ENCODE measurements at regions not wholly inside any gene's neighbourhood (a gene's known extent, or its start where the extent isn't known, plus 50 kb on each side); places are given as distances from the start of the nearest gene placed in this dataset.

GRCh38 chrX:36583674-36584073 is 424.5 kb upstream of the FAM47C start:
- no peak overlapping the region for H3K4me3 ChIP-seq (ENCODE audit: low read depth, poor library complexity, severe bottlenecking)
- DNase-seq (ENCODE audit: low spot score in 2 of 2), result no peak
- intact Hi-C loops (cut with DNase I; ENCODE audit: low total_unique reads), result no loop called here
- 57 to 75% methylated on average over 5 to 6 of the region's 6 CpGs for WGBS, 2 donors
- TF ChIP-seq POLR2A (IDR thresholded peaks at IDR 0.05), result no peak
- TF ChIP-seq CTCF (IDR thresholded peaks at IDR 0.05), result no peak

GRCh38 chrX:36609616-36610585 is 398.3 kb upstream of the FAM47C start:
- WGBS, 2 donors, result 56 to 64% methylated on average over 4 of the region's 4 CpGs
- no peak overlapping the region for H3K4me3 ChIP-seq (ENCODE audit: low read depth, poor library complexity, severe bottlenecking)
- intact Hi-C loops (cut with DNase I; ENCODE audit: low total_unique reads), result no loop called here
- TF ChIP-seq POLR2A (IDR thresholded peaks at IDR 0.05) (no peak), CTCF (IDR thresholded peaks at IDR 0.05) (no peak)
- DNase-seq (ENCODE audit: low spot score in 2 of 2), result no peak

GRCh38 chrX:36626898-36627297 is 381.3 kb upstream of the FAM47C start:
- no peak for DNase-seq (ENCODE audit: low spot score in 2 of 2)
- H3K4me3 ChIP-seq (ENCODE audit: low read depth, poor library complexity, severe bottlenecking), result no peak overlapping the region
- WGBS, 2 donors, result 51 to 69% methylated on average over 2 of the region's 2 CpGs
- TF ChIP-seq CTCF (IDR thresholded peaks at IDR 0.05) (no peak), POLR2A (IDR thresholded peaks at IDR 0.05) (no peak)
- intact Hi-C loops (cut with DNase I; ENCODE audit: low total_unique reads), result no loop called here

- 79 to 87% methylated on average over 4 of the region's 4 CpGs for WGBS, 2 donors
- no peak for DNase-seq (ENCODE audit: low spot score in 2 of 2)
- intact Hi-C loops (cut with DNase I; ENCODE audit: low total_unique reads), result no loop called here
- no peak for TF ChIP-seq POLR2A (IDR thresholded peaks at IDR 0.05)
- no peak for TF ChIP-seq CTCF (IDR thresholded peaks at IDR 0.05)
- no peak overlapping the region for H3K4me3 ChIP-seq (ENCODE audit: low read depth, poor library complexity, severe bottlenecking)
Measured at GRCh38 chrX:36640232-36640631, 367.9 kb upstream of the FAM47C start.

- 46 to 74% methylated on average over 3 of the region's 3 CpGs for WGBS, 2 donors
- intact Hi-C loops (cut with DNase I; ENCODE audit: low total_unique reads), result no loop called here
- DNase-seq (ENCODE audit: low spot score in 2 of 2), result no peak
- TF ChIP-seq CTCF (IDR thresholded peaks at IDR 0.05), result no peak
- TF ChIP-seq POLR2A (IDR thresholded peaks at IDR 0.05), result no peak
- no peak overlapping the region for H3K4me3 ChIP-seq (ENCODE audit: low read depth, poor library complexity, severe bottlenecking)
Measured at GRCh38 chrX:36642052-36642451, 366.1 kb upstream of the FAM47C start.

All from lower leg skin (tissue), 4 donors.